ENCODE measurements at regions not wholly inside any gene's neighbourhood (a gene's known extent, or its start where the extent isn't known, plus 50 kb on each side); places are given as distances from the start of the nearest gene placed in this dataset.

DNA sequence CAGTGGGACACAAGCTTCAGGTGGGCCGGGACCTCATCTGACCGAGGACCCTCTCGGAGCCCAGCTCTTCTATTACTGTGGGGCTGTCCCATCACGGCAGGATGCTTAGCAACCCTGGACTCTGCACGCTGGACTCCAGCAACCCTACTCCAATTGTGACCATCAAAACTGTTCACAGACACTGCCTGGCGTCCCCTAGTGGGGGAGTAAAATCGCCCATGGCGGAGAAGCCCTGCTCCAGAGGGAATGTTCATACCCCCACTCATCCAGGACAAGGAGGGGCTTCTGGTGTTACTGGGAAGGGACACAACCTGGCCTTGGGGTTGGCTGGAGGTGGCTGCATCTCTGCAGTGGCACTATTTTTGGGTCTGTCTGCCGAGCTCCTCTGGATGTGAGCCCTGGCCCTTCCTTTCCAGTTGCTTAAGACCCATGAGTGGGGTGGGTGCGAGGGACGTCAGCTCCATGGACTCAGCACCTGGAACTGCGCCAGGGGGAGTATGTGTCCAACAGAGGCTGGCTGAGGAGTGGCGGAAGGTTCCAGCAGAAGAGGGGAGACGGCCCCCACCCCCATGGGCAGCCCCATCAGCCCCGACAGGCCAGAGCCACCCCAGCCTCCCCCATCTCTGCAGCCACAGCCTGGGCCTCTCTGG is 103.8 kb downstream of the RFLNA start:
- H3K4me3 ChIP-seq (ENCODE audit: low read depth, low read length): no peak overlapping the region
- H3K36me3 ChIP-seq (ENCODE audit: insufficient read depth, low read length): no peaks in the 10 kb centered on the region
- no peak overlapping the region for H3K27ac ChIP-seq (ENCODE audit: low read depth, low read length)
- H2AFZ ChIP-seq (ENCODE audit: low read length, unreplicated experiment): no peak overlapping the region
- H3K4me1 ChIP-seq (ENCODE audit: control insufficient read depth, insufficient read depth, low read length, unreplicated experiment): peaks cover 14% of the 10 kb centered on the region
- H3K27me3 ChIP-seq (ENCODE audit: insufficient read depth, low read length): no peaks in the 10 kb centered on the region
- H3K79me2 ChIP-seq (ENCODE audit: control insufficient read depth, insufficient read depth, low read length, unreplicated experiment): no peaks in the 10 kb centered on the region

DNA sequence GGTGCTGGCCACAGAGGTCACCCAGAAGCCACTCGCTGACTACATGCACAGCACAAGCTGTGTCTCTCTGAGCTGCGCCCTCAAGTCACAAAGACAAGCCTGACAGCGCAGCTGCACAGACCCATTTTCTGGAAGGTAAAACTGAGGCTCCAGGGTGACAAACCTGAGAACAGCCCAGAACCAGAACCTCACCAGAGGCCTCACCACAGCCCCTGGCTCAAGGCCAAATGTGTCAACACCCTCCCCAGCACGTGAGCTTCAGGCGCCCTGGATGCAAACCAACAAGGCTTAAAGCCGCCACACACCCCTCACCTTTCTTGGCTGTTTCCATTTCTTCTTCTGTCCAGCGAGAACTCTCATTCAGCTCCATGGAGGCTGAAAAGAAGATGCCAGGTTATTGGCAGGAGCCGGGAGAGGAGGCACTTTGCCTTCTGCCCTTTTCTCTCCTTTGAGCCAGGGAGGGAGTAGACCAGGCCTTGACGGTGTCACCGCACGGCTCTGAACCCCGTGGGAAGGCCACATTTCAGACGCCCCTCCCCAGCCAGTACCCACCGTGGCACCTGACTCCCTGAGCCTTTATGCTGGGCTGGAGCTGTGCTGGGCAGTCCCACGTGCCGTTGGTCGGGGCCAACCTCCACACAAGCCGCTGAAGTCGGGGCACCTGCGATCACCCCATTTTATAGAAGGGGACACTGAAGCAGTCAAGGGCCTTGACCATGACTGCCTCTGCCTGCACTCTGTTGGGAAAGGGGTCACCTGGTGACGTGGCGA is 103.1 kb downstream of the RFLNA start:
- Histone ChIP-seq H3K36me3 (ENCODE audit: insufficient read depth, low read length) (no peaks in the 10 kb centered on the region), H2AFZ (ENCODE audit: low read length, unreplicated experiment) (no peak overlapping the region), H3K4me3 (ENCODE audit: low read depth, low read length) (no peak overlapping the region), H3K27ac (ENCODE audit: low read depth, low read length) (no peak overlapping the region), H3K27me3 (ENCODE audit: insufficient read depth, low read length) (no peaks in the 10 kb centered on the region), H3K79me2 (ENCODE audit: control insufficient read depth, insufficient read depth, low read length, unreplicated experiment) (no peaks in the 10 kb centered on the region), H3K4me1 (ENCODE audit: control insufficient read depth, insufficient read depth, low read length, unreplicated experiment) (peaks cover 19% of the 10 kb centered on the region)

DNA sequence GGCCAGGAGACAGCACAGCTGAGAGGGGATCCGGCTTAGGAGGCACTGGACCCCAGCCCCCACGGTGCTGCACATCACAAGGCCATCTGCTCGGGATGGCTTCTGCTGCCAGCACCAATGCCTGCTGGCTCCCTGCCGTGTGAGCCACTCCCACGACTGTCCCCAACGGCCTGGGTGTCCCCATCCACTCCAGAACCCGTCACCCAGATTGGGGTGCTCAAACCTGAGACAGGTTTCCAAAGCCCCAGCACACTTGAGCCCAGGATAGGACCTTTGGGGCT is 102.4 kb downstream of the RFLNA start:
- H3K79me2 ChIP-seq (ENCODE audit: control insufficient read depth, insufficient read depth, low read length, unreplicated experiment): no peaks in the 10 kb centered on the region
- no peak overlapping the region for H3K4me3 ChIP-seq (ENCODE audit: low read depth, low read length)
- no peaks in the 10 kb centered on the region for H3K27me3 ChIP-seq (ENCODE audit: insufficient read depth, low read length)
- no peak overlapping the region for H2AFZ ChIP-seq (ENCODE audit: low read length, unreplicated experiment)
- H3K36me3 ChIP-seq (ENCODE audit: insufficient read depth, low read length): no peaks in the 10 kb centered on the region
- no peak overlapping the region for H3K27ac ChIP-seq (ENCODE audit: low read depth, low read length)
- peaks cover 26% of the 10 kb centered on the region for H3K4me1 ChIP-seq (ENCODE audit: control insufficient read depth, insufficient read depth, low read length, unreplicated experiment)

DNA sequence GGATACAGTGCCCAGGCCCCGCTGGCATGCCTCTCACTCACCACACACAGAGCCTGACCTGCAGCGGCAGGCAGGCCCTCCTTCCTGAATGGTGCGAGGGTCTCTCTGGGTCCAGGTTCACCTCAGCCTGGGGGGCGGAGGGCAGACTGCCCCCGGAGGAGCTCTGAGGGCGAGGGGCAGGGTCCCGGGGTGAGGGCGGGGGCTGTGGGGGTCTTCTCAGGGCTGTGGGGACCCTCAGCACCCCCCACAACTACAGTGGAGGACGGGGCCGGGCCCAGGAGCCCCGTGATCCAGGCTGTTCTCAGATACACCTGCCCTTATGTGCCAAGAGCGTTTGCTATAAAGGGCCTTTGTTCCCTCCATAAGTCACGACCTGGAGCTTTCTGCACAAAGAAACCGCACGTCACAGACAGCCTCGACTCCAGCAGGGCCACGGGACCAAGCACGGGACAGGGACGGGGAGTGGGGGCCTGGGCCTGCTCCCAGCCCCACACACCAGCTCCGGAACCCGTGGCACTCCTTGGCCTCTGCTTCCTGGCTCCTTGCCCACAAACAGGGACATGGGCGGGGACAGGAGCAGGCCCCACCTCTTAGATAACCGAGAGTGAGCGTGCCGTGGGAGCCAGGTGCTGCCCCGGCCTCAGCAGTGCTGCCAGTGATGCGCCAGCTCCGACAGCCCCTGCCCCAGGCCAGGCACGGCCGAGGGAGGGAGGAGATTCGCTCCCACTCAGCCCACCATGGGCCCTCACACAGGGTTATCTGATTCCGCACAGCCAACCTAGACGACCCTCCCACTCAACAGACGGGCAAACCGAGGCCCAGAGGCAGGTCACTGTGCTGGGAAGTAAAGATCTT is 101.9 kb downstream of the RFLNA start:
- Histone ChIP-seq H3K4me1 (ENCODE audit: control insufficient read depth, insufficient read depth, low read length, unreplicated experiment) (peaks cover 32% of the 10 kb centered on the region), H3K4me3 (ENCODE audit: low read depth, low read length) (no peak overlapping the region), H2AFZ (ENCODE audit: low read length, unreplicated experiment) (no peak overlapping the region), H3K36me3 (ENCODE audit: insufficient read depth, low read length) (no peaks in the 10 kb centered on the region), H3K27me3 (ENCODE audit: insufficient read depth, low read length) (no peaks in the 10 kb centered on the region), H3K27ac (ENCODE audit: low read depth, low read length) (no peak overlapping the region), H3K79me2 (ENCODE audit: control insufficient read depth, insufficient read depth, low read length, unreplicated experiment) (no peaks in the 10 kb centered on the region)

DNA sequence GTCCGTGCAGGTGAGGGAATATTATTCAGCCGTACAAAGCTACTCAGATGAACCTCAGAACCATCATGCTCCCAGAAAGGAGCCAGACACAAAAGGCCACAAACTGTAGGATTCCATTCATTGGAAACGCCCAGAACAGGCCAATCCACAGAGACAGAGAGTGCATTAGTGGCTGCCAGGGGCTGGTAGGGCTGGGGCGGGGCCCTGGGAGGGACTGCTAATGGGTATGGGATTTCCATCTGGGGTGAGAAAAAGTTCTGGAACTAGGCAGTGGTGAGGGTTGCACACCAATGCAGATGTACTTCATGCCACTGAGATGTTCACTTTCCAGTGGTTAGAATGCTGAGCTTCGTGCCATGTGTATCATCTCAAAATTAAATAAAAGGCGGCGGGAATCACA is 101.1 kb downstream of the RFLNA start:
- no peaks in the 10 kb centered on the region for H3K27me3 ChIP-seq (ENCODE audit: insufficient read depth, low read length)
- no peaks in the 10 kb centered on the region for H3K36me3 ChIP-seq (ENCODE audit: insufficient read depth, low read length)
- no peaks in the 10 kb centered on the region for H3K79me2 ChIP-seq (ENCODE audit: control insufficient read depth, insufficient read depth, low read length, unreplicated experiment)
- H3K4me3 ChIP-seq (ENCODE audit: low read depth, low read length): no peak overlapping the region
- peaks cover 39% of the 10 kb centered on the region for H3K4me1 ChIP-seq (ENCODE audit: control insufficient read depth, insufficient read depth, low read length, unreplicated experiment)
- H2AFZ ChIP-seq (ENCODE audit: low read length, unreplicated experiment): no peak overlapping the region
- no peak overlapping the region for H3K27ac ChIP-seq (ENCODE audit: low read depth, low read length)

DNA sequence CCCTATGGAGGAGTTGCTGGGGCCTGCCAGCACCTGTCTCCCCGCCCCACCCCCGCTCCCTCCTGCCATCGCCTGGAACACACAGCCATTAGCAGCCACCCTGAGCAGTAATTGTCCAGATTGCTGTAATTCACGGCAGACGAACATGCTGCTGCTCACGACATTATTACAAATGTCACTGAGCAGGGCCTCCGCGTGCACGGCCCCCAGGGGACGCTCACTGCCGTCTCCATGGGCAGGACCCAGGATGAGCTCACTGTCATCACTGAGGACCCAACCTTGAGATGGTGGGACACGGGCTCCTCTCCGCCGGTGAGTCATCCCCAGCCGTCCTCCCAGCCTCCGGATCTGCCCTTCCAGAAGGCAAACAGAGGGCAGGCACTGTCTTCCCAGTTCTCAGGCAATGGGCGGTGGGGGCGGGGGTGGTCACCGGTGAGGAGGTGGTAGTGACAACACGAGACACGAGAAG is 100.4 kb downstream of the RFLNA start:
- Histone ChIP-seq H3K4me1 (ENCODE audit: control insufficient read depth, insufficient read depth, low read length, unreplicated experiment) (peaks cover 45% of the 10 kb centered on the region), H3K79me2 (ENCODE audit: control insufficient read depth, insufficient read depth, low read length, unreplicated experiment) (no peaks in the 10 kb centered on the region), H2AFZ (ENCODE audit: low read length, unreplicated experiment) (no peak overlapping the region), H3K27me3 (ENCODE audit: insufficient read depth, low read length) (no peaks in the 10 kb centered on the region), H3K27ac (ENCODE audit: low read depth, low read length) (no peak overlapping the region), H3K36me3 (ENCODE audit: insufficient read depth, low read length) (no peaks in the 10 kb centered on the region), H3K4me3 (ENCODE audit: low read depth, low read length) (no peak overlapping the region)

DNA sequence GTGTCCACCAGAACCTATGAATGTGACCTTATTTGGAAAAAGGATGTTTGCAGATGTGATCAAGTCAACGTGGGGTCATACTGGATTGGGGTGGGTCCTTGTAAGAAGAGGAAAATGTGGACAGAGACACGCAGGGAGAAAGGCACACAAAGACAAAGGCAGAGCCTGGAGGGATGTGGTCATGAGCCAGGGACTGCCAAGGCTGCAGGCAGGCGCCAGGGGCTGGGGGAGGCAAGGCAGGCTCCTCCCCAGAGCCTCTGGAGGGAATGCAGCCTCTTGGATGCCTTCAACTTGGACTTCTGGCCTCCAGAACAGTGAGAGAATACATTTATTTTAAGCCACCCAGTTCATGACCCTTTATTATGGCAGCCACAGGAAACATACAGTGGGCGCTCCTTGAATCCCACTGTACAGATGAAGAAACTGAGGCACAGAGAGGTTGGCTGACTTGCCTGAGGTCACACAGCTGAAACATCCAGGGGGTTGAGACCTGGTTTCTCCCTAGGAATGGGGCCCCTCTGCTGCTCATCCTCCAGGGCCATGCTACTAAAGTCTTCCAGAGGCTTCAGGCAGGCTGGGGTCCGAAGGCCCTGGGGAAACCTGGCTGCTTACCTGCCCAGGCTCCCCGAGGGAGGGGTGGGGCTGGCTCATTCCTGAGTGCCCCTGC is 99.7 kb downstream of the RFLNA start:
- Histone ChIP-seq H3K36me3 (ENCODE audit: insufficient read depth, low read length) (no peaks in the 10 kb centered on the region), H3K27me3 (ENCODE audit: insufficient read depth, low read length) (no peaks in the 10 kb centered on the region), H3K79me2 (ENCODE audit: control insufficient read depth, insufficient read depth, low read length, unreplicated experiment) (peaks cover 6% of the 10 kb centered on the region), H3K4me1 (ENCODE audit: control insufficient read depth, insufficient read depth, low read length, unreplicated experiment) (peaks cover 53% of the 10 kb centered on the region), H3K27ac (ENCODE audit: low read depth, low read length) (no peak overlapping the region), H3K4me3 (ENCODE audit: low read depth, low read length) (no peak overlapping the region), H2AFZ (ENCODE audit: low read length, unreplicated experiment) (no peak overlapping the region)

DNA sequence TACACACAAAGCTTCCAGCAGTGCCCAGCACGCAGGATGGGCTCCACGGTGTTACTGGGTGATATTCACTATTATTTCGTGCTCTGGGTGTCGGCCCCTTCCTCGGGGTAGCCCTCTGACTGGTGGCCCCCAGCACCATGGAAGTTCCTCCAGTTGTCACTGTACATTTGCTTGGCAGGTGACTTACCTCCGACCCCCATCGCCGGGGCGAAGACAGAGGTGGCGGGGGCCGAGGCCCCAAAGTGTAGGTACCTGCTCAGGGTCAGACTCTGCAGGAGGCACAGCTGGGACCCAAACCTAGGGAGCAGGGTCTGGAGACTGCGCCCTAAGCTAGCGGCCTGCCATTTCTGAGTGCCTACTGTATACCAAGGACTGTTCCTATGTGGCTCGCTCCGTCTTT is 98.9 kb downstream of the RFLNA start:
- H3K27me3 ChIP-seq (ENCODE audit: insufficient read depth, low read length): no peaks in the 10 kb centered on the region
- H3K36me3 ChIP-seq (ENCODE audit: insufficient read depth, low read length): no peaks in the 10 kb centered on the region
- peaks cover 55% of the 10 kb centered on the region for H3K4me1 ChIP-seq (ENCODE audit: control insufficient read depth, insufficient read depth, low read length, unreplicated experiment)
- no peak overlapping the region for H3K27ac ChIP-seq (ENCODE audit: low read depth, low read length)
- no peak overlapping the region for H2AFZ ChIP-seq (ENCODE audit: low read length, unreplicated experiment)
- H3K4me3 ChIP-seq (ENCODE audit: low read depth, low read length): no peak overlapping the region
- peaks cover 6% of the 10 kb centered on the region for H3K79me2 ChIP-seq (ENCODE audit: control insufficient read depth, insufficient read depth, low read length, unreplicated experiment)

DNA sequence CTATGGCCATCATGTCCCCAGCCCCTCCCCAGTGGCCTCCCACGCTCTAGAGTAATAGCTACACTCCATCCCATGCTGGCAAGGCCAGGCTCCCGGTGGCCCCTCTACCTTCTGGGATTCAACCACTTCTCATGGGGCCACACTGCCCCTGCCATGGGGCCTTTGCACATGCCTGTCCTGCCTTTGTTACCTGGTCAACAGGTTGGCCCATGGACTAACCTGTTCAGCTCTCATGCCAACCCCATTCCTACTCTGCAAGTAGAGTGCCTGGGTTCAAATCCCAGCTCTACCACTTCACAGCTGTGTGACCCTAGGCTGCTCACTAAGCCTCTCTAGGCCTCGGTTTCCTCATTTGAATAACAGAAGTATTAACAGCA is 98.5 kb downstream of the RFLNA start:
- H3K27me3 ChIP-seq (ENCODE audit: insufficient read depth, low read length): no peaks in the 10 kb centered on the region
- peaks cover 8% of the 10 kb centered on the region for H3K79me2 ChIP-seq (ENCODE audit: control insufficient read depth, insufficient read depth, low read length, unreplicated experiment)
- no peak overlapping the region for H2AFZ ChIP-seq (ENCODE audit: low read length, unreplicated experiment)
- peaks cover 55% of the 10 kb centered on the region for H3K4me1 ChIP-seq (ENCODE audit: control insufficient read depth, insufficient read depth, low read length, unreplicated experiment)
- peak overlapping the region; percentile 72 for H3K27ac ChIP-seq (ENCODE audit: low read depth, low read length)
- no peak overlapping the region for H3K4me3 ChIP-seq (ENCODE audit: low read depth, low read length)
- no peaks in the 10 kb centered on the region for H3K36me3 ChIP-seq (ENCODE audit: insufficient read depth, low read length)

DNA sequence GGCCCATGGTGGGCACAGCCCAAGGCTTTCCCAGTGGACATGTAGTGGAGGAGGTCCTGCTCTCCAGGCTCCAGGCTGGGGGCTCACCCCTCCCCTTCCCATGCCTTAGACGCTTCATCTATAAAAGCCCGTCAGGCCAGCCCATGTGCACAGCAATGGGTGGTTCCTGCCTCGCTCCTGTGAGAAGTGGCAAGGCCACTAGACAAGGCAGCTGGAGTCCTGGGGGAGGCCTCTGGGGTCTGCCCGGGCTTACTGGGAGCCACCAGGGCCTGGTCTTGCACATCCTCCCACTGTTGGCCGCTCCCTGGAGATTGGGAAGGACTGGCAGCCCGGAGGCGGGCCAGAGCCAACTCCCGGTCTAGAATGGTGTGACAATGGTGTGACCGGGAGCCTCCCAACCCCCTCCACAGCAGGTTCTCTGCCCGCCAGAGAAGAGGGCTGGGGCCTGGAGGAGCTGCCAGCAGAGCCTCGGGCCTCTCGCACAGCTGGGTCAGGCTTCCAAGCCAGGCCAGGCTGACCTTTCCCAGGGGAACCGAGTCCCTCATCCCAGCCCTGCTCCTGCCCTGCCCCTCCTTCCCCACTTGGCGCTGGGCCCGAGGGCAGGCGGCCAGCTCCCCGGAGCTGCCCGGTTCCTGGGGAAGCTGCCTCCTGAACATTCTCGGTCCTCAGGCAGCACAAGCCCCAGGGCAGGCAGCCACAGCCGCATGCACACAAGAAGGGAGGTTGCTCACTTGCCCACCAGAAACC is 97.9 kb downstream of the RFLNA start:
- H3K27me3 ChIP-seq (ENCODE audit: insufficient read depth, low read length): no peaks in the 10 kb centered on the region
- H3K36me3 ChIP-seq (ENCODE audit: insufficient read depth, low read length): no peaks in the 10 kb centered on the region
- H2AFZ ChIP-seq (ENCODE audit: low read length, unreplicated experiment): no peak overlapping the region
- no peak overlapping the region; the same call in 1 of the 2 replicates for H3K4me3 ChIP-seq (ENCODE audit: low read depth, low read length)
- peak overlapping the region; percentile 72 for H3K27ac ChIP-seq (ENCODE audit: low read depth, low read length)
- peaks cover 14% of the 10 kb centered on the region for H3K79me2 ChIP-seq (ENCODE audit: control insufficient read depth, insufficient read depth, low read length, unreplicated experiment)
- peaks cover 55% of the 10 kb centered on the region for H3K4me1 ChIP-seq (ENCODE audit: control insufficient read depth, insufficient read depth, low read length, unreplicated experiment)
